ENCODE measurements at regions not wholly inside any gene's neighbourhood (a gene's known extent, or its start where the extent isn't known, plus 50 kb on each side); places are given as distances from the start of the nearest gene placed in this dataset.

DNA sequence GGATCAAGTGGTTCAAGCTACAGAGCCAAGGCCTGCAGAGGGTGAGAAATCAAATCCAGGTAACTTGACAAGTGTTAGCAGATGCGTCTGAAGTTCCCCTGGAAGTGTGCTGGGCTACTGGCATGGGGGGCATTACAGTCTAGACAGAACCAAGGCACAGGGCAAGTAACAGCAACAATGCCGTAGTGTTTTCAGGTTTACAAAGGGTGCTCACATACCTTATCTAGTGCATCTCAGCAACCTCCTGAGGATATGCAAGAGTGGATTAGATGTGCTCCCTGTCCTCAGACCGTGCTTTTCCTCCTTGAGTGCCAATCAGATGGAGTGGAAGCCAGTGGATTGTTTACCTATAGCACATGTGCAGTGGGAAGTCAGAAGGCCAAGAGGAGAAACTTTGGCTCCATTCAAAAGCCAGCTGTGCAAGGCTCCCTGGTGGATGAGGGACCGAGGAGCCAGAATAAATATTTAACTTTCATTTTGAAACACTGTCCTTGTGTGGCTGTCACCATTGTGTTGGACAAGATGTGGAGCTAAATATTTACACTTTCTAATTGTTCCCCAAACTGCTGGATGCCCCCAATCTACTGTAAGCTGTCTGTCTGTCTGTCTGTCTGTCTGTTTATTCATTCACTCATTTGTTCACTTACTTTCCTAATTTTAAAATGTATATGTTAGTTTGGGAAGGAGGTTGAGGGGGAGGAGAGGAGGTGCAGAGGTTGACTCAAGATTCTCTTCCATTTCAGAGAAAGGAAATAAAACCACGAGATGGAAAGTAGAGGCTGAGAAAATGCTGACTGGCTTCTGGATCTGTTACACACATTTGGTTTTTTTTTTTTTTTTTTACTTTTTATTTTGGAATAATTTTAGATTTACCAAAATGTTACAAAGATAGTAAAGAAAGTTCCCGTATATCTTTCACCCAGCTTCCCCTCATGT lies 184.0 kb upstream of the PARP11 start:
- no peaks in the 10 kb centered on the region for H3K36me3 Mint-ChIP-seq (ENCODE audit: insufficient read depth)
- no peaks in the 10 kb centered on the region for H3K9me3 Mint-ChIP-seq
- no peak overlapping the region for H3K27ac Mint-ChIP-seq (ENCODE audit: low read depth)
- DNase-seq (ENCODE audit: low spot score in 2 of 2), result no peak
- peaks cover 17% of the 10 kb centered on the region for H3K27me3 Mint-ChIP-seq
- no peaks in the 10 kb centered on the region for H3K4me1 Mint-ChIP-seq
- no peak for ATAC-seq (replicated peaks; ENCODE audit: extremely low read depth, poor library complexity, severe bottlenecking)
- H3K4me3 Mint-ChIP-seq, result no peak overlapping the region

DNA sequence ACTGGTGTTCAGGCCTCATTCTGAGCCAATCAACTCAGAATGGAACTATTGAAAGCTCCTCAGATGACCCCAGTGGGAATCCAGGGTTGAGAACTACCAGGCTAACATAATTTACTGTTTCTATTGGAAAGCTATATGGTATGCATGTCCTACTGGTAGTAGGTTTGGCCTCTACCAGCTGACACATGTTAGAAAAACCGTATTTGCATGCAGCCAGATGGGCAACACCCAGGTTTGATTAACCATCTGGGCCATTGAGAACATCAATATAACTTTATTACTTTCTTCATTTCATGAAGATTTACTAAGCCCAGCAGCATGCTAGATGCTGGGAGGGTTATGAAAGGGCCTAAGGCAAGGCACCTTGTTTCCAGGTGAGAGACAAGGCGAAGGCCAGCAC lies 181.4 kb upstream of the PARP11 start:
- H3K36me3 Mint-ChIP-seq (ENCODE audit: insufficient read depth), result no peaks in the 10 kb centered on the region
- no peak overlapping the region for H3K4me3 Mint-ChIP-seq
- peaks cover 7% of the 10 kb centered on the region for H3K4me1 Mint-ChIP-seq
- H3K27me3 Mint-ChIP-seq, result peaks cover 14% of the 10 kb centered on the region
- ATAC-seq (replicated peaks; ENCODE audit: extremely low read depth, poor library complexity, severe bottlenecking) (no peak), DNase-seq (ENCODE audit: low spot score in 2 of 2) (no peak)
- H3K9me3 Mint-ChIP-seq, result no peaks in the 10 kb centered on the region
- no peak overlapping the region for H3K27ac Mint-ChIP-seq (ENCODE audit: low read depth)

DNA sequence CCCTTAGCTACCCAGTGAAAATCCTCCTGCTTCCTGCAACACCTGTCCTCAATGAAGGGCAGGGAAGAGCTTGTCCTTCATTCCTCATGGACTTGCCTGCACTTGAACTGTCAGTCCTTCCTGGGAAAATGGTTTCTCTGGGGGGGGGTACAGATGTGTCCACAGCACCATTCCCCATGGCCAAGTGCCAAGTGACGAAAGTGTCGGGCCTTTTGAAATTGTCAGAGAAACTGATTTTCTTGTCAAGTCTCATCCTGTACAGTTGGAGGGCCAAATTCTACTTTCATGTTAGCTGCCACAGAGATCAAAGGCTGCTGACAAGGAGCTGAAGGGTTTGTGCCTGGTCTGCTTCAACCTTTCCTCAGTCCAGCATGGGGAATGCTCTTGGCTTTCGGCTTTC lies 179.5 kb upstream of the PARP11 start:
- ATAC-seq (replicated peaks; ENCODE audit: extremely low read depth, poor library complexity, severe bottlenecking) (no peak), DNase-seq (ENCODE audit: low spot score in 2 of 2) (no peak)
- no peaks in the 10 kb centered on the region for H3K36me3 Mint-ChIP-seq (ENCODE audit: insufficient read depth)
- no peaks in the 10 kb centered on the region for H3K27me3 Mint-ChIP-seq
- no peak overlapping the region for H3K4me3 Mint-ChIP-seq
- H3K9me3 Mint-ChIP-seq, result no peaks in the 10 kb centered on the region
- peaks cover 7% of the 10 kb centered on the region for H3K4me1 Mint-ChIP-seq
- H3K27ac Mint-ChIP-seq (ENCODE audit: low read depth), result no peak overlapping the region

DNA sequence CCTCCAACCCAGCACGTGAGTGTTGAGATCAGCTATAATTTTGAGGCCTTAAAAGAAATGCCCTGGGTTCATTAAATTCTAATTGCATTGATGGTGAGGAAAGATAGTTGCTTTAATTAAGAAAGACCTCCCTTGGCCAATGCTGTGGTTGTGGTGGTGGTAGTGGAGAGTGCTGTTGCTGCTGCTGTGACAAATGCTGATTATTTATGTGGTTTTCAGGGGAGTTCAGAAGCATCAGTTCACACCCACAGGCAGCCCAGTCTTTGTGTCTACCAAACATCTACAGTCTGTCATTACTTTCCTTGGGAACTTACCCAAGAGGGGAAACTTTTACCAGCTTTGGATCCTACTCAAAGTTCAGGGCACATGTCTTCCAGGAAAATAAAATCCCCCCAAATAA lies 178.4 kb upstream of the PARP11 start:
- DNase-seq (ENCODE audit: low spot score in 2 of 2) (no peak), ATAC-seq (replicated peaks; ENCODE audit: extremely low read depth, poor library complexity, severe bottlenecking) (no peak)
- no peak overlapping the region for H3K27ac Mint-ChIP-seq (ENCODE audit: low read depth)
- H3K27me3 Mint-ChIP-seq, result peaks cover 4% of the 10 kb centered on the region
- no peaks in the 10 kb centered on the region for H3K9me3 Mint-ChIP-seq
- H3K4me3 Mint-ChIP-seq, result no peak overlapping the region
- peaks cover 1% of the 10 kb centered on the region for H3K36me3 Mint-ChIP-seq (ENCODE audit: insufficient read depth)
- H3K4me1 Mint-ChIP-seq, result peaks cover 7% of the 10 kb centered on the region

DNA sequence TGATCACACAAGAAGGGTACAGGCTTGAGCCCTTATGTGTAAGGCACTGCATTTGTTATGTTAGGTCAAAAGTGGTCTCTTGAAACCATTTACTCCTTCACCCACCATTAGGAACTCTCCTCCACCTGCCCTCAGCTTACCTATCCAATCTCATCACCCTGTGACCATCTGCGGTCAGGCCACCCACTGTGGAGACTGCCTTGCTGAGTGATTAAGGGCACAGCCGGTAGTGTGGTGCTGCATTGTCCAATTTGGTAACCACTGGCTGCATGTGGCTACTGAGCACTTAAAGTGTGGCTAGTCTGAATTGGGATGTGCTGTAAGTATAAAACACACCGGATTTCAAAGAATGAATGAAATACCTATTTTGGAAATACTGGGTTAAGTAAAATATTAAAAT lies 177.1 kb upstream of the PARP11 start:
- ATAC-seq (replicated peaks; ENCODE audit: extremely low read depth, poor library complexity, severe bottlenecking), result no peak
- no peak overlapping the region for H3K27ac Mint-ChIP-seq (ENCODE audit: low read depth)
- H3K4me3 Mint-ChIP-seq, result no peak overlapping the region

DNA sequence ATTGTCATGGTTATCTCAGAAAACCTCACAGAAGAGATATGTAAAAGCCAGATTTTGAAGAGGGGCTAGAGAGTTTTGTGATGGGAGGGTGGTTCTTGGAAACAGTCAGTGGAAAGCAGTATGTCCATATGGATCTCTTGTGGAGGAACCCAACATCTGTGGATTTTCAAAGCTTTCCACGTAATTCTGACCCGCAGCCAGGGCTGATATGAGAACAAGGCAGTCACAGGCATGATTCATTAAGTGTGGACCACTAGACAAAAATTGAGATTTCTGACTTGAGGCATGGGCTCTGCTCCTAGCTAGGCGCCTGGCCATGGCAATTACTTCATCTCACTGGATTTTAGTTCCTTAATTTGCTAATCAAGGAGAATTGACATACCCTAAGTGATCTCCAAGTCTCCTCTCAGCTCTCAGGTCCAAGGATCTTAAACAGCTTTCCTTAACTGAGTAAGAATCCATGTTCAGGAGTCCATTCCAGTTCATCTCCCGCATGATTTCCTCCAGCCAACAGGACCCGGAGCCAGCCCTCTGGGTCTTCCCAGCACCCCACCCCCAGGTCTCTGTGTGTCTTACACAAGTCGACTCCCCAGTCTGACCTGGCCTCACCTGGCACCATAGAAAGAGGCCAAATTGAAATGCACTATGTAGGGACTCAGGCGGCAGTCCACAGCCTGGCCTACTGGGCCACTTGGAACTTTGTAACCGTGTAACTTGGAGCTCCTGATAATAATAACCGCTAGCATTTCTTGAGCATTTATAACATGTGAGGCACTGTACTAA lies 176.3 kb upstream of the PARP11 start:
- Mint-ChIP-seq H3K36me3 (ENCODE audit: insufficient read depth) (peaks cover 2% of the 10 kb centered on the region), H3K4me3 (no peak overlapping the region), H3K4me1 (peaks cover 7% of the 10 kb centered on the region), H3K9me3 (no peaks in the 10 kb centered on the region), H3K27me3 (peaks cover 20% of the 10 kb centered on the region), H3K27ac (ENCODE audit: low read depth) (no peak overlapping the region)
- no peak for DNase-seq (ENCODE audit: low spot score in 2 of 2)
- ATAC-seq (replicated peaks; ENCODE audit: extremely low read depth, poor library complexity, severe bottlenecking), result no peak

More for the DNA sequence above, 177.1 kb upstream of the PARP11 start:
- no peaks in the 10 kb centered on the region for H3K9me3 Mint-ChIP-seq
- H3K4me1 Mint-ChIP-seq, result peaks cover 7% of the 10 kb centered on the region
- DNase-seq (ENCODE audit: low spot score in 2 of 2), result no peak
- H3K36me3 Mint-ChIP-seq (ENCODE audit: insufficient read depth), result peaks cover 1% of the 10 kb centered on the region
- peaks cover 13% of the 10 kb centered on the region for H3K27me3 Mint-ChIP-seq

DNA sequence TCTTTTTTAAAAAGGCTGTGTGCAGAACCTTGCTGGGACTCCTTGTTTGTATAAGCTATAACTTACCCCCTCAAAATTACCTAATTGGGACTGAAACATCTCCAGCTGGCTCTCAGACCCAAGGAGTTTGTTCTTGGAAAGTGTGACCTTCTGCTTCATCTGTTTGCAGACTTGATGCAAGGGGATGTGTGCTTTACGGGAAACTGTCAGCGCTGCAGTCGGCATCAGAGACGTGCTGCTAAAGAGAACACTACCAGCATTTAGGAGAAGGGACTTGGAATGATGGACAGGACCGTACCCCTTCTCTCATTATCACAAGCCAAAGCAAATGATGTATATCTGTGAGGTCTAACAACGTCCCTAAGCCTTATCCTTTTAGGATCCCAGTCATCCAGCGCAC lies 174.2 kb upstream of the PARP11 start:
- Mint-ChIP-seq H3K9me3 (no peaks in the 10 kb centered on the region), H3K27me3 (peaks cover 24% of the 10 kb centered on the region), H3K4me3 (no peak overlapping the region), H3K27ac (ENCODE audit: low read depth) (no peak overlapping the region), H3K4me1 (peaks cover 7% of the 10 kb centered on the region), H3K36me3 (ENCODE audit: insufficient read depth) (peaks cover 3% of the 10 kb centered on the region)
- no peak for DNase-seq (ENCODE audit: low spot score in 2 of 2)
- no peak for ATAC-seq (replicated peaks; ENCODE audit: extremely low read depth, poor library complexity, severe bottlenecking)

DNA sequence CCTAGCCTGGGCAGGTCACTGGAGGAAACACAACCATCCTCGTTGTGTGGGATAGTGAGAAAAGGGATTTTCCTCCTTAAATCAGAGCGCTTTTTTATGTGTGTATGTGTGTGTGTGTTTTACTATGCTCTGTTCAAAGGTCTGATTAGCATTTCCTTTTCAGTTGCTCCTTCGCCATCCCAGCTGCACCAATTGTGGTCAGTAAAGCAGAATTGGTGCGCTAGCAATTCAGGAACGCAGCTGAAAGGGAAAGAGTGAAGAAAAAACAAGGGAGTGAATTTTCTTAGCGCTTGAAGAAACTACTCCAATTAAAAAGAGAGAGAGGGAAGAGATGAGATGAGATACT lies 173.3 kb upstream of the PARP11 start:
- H3K36me3 Mint-ChIP-seq (ENCODE audit: insufficient read depth), result peaks cover 3% of the 10 kb centered on the region
- no peak overlapping the region for H3K4me3 Mint-ChIP-seq
- DNase-seq (ENCODE audit: low spot score in 2 of 2), result no peak
- no peak for ATAC-seq (replicated peaks; ENCODE audit: extremely low read depth, poor library complexity, severe bottlenecking)
- no peak overlapping the region for H3K27ac Mint-ChIP-seq (ENCODE audit: low read depth)
- H3K9me3 Mint-ChIP-seq, result no peaks in the 10 kb centered on the region
- peaks cover 24% of the 10 kb centered on the region for H3K27me3 Mint-ChIP-seq
- H3K4me1 Mint-ChIP-seq, result peaks cover 3% of the 10 kb centered on the region

DNA sequence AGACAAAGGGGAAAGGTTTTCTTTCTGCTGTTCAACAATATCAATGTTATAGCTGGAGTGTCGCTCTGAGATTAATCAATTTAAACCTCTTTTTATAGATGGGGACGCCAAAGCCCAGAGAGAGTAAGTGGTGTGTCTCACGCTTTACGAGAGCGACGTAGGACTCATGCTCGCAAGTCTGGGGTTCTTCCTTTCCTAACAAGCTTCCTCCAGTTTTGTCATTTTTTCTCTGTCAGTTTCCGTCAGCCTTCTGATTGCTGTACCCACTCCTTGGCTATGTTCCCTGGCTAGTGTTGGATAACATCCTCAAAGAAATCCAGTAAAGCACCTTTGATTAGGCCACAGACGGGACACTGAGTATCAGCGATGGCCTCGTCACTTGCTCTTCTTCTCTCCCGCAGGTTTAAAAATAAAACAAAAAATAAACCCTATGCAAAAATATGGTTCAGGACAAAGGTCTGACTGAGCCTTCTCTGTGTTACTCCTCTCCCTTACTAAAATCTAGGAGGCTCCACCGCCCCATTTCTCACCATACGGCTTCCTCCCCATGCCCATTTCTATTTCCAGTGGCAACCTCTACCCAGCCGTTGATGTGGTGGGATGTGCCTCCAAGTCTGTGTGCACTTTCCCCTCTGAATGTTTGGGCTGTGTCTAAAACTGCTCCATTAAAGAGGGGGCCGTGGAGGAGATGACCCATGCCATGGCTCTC lies 172.7 kb upstream of the PARP11 start:
- no peak overlapping the region for H3K27ac Mint-ChIP-seq (ENCODE audit: low read depth)

DNA sequence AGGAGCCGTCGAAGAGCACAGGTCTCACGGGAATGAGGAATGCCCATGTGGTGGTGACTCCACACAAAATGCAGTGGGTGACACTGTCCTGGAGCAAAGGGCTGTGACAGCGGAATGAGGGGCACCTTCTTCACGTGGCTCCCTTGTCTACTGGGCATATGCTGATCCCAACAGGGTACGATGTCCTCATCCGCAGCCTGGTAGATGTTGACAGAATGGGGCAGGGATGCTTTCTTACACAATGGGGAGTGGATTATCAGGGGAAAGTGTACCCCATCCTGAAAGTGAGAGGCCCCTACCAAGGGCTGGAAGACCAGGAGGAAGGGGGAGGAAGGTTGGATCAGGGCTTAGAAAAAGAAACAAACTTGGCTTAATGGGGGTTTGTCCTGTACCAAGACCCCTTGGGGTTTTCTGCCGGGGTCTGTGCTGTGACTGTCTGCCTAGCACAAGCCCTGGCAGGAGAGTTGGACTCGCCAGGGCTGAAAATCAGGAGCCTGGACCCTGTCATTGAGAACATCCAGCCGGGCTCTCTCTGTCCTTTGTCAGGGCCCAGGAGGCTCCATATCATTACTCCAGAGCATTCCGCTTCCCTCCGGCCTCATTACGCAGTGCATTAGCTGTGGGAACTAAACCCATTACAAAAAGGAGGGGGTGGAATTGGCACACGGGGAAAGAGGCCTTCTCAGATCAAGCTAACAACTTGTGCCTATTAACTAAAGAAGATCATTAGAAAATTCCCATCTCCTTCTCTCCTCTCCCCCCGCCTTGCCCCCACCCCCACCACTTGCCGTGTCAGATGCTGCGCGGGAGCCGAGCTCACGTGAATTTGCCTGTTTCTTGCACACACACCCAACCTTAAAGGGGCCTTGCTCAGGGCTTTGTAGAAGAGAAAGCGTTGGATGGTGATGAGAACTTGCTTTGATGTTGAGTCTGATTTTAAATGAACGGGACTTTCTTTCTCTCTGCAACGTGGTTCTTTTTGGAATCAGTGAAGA lies 171.8 kb upstream of the PARP11 start:
- DNase-seq (ENCODE audit: low spot score in 2 of 2), result no peak
- H3K9me3 Mint-ChIP-seq, result no peaks in the 10 kb centered on the region
- no peak overlapping the region for H3K27ac Mint-ChIP-seq (ENCODE audit: low read depth)
- H3K4me1 Mint-ChIP-seq, result no peaks in the 10 kb centered on the region
- no peak for ATAC-seq (replicated peaks; ENCODE audit: extremely low read depth, poor library complexity, severe bottlenecking)
- no peak overlapping the region for H3K4me3 Mint-ChIP-seq
- H3K27me3 Mint-ChIP-seq, result peaks cover 24% of the 10 kb centered on the region
- peaks cover 3% of the 10 kb centered on the region for H3K36me3 Mint-ChIP-seq (ENCODE audit: insufficient read depth)

More for the DNA sequence above, 172.7 kb upstream of the PARP11 start:
- Mint-ChIP-seq H3K36me3 (ENCODE audit: insufficient read depth) (peaks cover 3% of the 10 kb centered on the region), H3K9me3 (no peaks in the 10 kb centered on the region), H3K4me1 (no peaks in the 10 kb centered on the region), H3K4me3 (no peak overlapping the region), H3K27me3 (peaks cover 24% of the 10 kb centered on the region)
- ATAC-seq (replicated peaks; ENCODE audit: extremely low read depth, poor library complexity, severe bottlenecking), result no peak
- no peak for DNase-seq (ENCODE audit: low spot score in 2 of 2)

DNA sequence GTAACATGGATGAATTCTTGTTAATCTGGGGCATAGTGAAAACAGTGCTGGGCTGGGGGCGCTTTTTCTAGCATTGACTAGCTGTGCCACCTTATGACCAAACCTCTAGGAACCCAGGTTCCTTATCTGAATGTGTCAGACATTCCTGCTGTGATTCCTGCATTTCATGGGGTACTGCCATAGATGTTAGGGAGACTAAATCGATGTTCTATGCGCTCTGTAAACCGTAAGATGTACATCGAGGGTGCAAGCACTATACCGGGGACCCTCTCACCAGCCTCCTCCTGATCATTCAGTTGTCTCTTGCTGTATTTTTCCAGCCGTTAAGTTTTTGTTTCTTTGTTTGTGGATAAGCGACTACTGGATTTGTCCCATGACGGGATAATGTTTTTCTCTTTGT lies 170.9 kb upstream of the PARP11 start:
- ATAC-seq (replicated peaks; ENCODE audit: extremely low read depth, poor library complexity, severe bottlenecking) (no peak), DNase-seq (ENCODE audit: low spot score in 2 of 2) (no peak)
- Mint-ChIP-seq H3K4me1 (no peaks in the 10 kb centered on the region), H3K36me3 (ENCODE audit: insufficient read depth) (peaks cover 3% of the 10 kb centered on the region), H3K4me3 (no peak overlapping the region), H3K9me3 (no peaks in the 10 kb centered on the region), H3K27me3 (peaks cover 24% of the 10 kb centered on the region), H3K27ac (ENCODE audit: low read depth) (no peak overlapping the region)

Data from central memory CD8-positive, alpha-beta T cell (primary cell).